SW 1271 (cell line): ENCODE measurements at regions not wholly inside any gene's neighbourhood (a gene's known extent, or its start where the extent isn't known, plus 50 kb on each side); places are given as distances from the start of the nearest gene placed in this dataset.
"Not testable (repeated sequence)": the region's sequence is repeated elsewhere in the genome, so short reads cannot be mapped to it uniquely, and the experiment has no call there.

ENCODE experiments used
- DNase-seq, 2 experiments: peaks; one replicate each; lab custom pipeline; 2025; lab: John Stamatoyannopoulos, UW

DNA sequence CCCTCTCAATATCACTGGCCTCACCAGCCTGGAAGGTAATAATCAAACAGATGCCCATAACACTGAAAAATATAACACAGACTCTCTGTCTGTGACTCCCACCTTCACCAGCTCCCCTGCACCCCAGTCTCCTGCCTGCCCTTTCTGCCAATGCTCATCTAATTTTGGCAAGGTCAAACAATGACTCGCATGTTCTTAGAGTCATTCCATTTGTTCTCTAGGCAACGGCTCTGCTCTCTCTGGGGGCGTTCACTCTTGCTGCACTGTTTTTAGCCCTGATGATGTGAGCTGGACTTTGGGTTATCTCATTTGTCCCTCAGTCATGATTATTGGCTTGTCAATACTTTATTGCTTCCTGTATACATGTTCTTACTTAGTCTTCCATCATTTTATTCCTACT, 691.8 kb downstream of the FLRT2 start:
- no peak for DNase-seq

DNA sequence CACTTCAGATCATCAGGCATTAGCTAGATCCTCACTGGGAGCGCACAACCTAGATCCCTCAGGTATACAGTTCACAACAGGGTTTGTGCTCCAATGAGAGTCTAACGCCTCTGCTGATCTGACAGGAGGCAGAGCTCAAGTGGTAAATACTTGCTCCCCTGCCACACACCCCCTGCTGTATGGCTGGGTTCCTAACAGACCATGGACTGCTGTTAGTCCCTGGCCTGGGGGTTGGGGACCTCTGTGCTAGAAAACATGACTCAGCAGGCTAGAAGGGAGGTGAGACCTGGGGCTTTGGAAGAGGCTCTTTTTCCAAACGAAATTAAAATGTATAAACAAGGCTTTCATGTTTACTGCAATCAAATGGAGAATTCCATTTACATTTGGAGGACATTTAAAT, 691.1 kb downstream of the FLRT2 start:
- DNase-seq, result no peak

DNA sequence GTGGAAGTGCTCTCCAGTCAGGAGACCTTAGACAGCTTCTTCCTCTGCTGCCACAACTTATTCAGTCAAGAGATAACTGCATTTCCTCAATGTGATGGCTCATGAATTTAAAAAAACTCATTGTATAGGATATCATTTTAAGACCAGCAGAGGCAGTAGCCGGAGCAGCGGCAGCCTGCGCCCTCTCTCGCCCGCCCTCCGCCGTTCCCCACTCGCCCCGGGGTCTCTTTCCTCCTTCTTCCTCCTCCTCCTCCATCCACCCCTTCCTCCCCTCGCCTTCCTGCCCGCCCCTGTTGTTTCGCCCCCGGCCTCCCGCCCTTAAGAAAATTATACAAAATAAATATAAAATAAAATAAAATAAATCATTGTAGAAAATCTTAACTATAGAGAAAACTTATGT, 687.6 kb downstream of the FLRT2 start:
- DNase-seq, result no peak

DNA sequence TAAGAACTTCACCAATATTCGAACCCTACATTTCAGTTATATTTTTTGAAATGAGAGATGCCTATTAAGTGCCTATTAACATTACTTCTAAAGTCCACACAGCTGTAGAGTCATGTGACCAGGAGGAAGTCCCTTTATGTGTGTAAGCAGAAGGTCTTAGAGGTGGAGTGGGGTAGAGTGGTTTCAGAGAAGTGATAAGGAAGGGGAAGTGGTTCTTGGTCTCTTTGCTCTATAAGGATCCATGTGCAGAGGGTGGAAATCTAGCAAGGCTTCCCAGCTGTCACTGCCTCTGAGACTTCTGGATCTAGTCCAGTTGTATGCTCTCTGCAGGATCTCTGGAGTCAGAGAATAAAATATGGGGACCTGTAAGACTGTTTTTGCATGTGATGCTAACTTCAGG, 673.9 kb downstream of the FLRT2 start:
- no peak for DNase-seq

DNA sequence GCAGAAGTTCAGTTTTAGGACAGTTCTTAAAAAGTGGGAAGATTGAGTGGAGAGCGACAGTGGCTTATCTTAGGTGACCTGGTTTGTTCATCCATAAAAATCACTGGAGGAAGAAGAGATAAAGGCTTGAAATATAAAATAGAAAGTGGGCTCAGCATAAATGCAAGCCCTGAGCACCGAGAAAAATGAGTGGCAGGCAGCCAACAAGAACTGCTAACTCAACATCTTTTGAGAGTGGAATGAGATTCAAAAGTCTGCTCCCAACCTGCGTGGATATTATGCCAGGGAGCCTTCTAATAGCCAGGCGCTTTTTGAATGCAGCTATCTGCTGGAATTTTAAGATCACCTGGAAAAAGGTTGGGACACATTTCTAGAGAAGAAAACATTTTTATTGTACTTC, 666.5 kb downstream of the FLRT2 start:
- no peak for DNase-seq

DNA sequence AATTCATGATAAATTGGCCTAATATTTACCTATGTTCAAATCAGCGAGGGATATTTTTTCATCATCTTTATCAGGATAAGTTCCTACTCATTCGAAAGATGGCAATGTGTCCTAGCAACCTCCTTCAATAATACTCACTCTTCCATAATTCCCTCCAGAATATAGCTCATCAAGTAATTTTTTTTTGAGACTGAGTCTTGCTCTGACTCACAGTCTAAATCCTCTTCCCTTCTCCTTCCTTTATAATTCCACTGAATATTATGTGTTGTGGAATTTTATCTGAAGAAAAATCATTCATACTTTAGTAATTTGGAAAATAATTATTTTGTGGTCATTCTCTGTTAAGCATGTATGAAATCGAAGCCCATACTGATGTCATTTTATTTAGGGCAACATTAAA, 663.8 kb downstream of the FLRT2 start:
- DNase-seq, result no peak

DNA sequence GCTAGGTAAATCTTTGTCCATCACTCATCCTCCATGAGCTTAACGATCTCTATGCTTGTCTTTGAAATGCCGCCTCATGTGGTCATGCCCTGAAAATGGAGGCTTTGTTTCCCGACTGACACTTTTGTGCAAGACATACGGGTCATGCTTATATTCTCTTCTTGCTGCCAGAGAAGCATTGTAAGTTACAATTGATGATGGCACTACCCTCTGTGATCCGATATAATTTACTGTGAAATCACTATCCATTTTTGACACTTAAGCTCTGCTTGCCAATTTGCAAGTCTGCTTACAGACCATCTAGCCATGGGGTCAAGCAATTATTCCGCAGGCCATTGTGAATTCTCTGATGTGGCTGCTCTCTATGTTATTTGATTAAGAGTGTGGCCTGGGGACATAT, 650.0 kb downstream of the FLRT2 start:
- no peak for DNase-seq

DNA sequence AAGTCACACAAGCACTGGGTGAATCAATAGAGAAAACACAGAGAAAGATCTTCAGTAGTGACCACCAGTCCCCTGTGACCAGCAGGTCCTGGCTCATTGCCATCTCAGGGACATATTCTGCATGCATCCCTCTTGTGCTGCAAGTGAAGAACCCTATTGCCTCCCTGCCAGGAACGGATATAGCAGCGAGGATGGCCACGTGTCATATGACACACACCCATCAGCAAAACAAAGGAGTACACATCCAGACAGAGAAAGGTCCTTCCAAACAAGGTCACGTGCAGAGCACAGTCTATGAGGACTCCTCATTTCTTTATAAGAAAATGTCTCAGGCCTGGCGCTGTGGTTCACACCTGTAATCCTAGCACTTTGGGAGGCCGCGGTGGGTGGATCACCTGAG, 638.4 kb downstream of the FLRT2 start:
- DNase-seq, result no peak

DNA sequence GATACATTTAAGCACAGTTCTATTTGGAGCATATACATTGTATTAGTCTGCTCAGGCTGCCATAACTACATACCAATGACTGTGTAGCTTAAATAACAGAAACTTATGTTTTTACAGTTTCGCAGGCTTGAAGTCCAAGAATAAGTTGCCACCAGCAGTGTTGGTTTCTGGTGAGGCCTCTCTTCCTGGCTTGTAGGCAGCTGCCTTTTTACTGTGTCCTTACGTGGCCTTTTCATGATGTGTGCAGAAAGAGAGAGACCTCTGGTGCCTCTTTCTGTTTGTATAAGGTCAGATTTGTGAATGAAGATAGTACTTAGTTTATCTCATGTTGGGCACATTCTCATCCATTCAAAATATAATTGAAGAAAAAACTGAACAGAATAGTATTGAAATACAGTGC, 636.6 kb downstream of the FLRT2 start:
- no peak for DNase-seq

DNA sequence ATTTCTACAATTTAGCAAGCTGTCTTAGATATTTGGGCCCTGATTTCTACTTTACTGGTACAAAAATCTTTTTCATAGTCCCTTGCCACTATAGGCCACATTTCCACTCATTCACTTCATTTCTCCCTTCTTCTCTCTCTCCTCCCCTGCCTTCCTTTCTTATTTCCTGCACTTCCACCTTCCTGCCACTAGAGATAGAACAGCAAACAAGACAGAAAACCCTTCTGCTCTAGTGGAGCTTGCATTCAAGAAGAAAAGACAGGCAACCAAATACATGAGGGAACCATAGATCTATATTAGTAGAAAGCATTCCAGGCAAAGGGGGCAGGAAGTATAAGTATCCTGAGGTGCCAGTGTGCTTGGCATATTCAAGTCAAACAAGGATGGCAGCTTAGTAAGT, 623.5 kb downstream of the FLRT2 start:
- no peak for DNase-seq

DNA sequence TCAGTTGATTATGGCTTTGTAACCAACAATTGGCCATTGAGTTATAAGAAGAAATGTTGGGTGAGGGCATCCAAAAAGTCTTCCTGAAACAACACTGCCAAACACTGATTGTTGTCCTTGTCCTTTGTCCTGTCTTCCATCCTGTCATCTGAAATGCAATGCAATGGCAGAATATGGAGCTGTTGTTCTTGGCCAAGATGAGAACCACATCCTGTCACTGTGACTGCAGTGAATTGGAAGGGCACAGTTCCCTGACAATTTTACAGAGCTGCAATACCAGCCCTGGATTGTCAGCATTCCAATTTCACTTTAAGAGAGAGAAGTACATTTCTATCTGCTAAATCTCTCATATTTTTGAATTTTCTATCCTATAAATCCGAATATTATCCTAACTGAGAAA, 613.3 kb downstream of the FLRT2 start:
- DNase-seq, result no peak

DNA sequence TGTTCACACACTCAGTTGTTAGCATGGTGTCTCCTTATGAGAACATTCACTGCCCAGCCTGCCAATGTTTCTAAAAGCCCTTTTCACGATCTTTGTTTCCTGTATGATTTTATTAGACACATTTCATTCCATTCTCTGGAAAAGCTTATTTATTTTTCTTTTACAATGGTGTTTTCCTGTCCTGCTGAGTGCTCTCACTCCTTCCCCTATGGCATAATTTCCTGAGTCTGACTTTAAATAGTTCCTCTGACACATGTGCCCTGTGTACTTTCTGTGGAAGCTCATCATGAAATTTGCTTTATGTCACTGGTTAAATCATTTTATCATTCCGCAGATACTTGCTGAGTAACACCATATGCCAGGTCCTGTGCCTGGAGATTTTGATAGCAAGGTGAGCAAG, 612.0 kb downstream of the FLRT2 start:
- no peak for DNase-seq

DNA sequence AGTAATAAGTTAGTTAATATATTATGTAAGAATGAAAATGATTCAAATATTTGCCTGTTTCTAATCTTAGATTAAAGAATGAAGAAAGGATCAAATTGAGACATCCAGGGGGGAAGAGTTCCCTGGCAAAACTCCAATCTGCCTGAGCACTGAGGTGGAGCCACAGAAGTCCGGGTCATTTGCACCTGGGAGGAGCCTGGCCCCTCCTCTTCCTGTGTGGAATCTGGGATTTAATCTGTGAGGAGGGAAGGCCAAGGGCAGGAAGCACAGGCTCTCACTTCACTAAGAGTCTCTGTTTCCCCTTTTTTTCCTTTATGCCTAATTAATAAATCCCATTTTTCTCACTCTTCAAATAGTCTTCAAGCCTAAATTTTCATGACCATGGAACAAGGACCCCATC, 599.5 kb downstream of the FLRT2 start:
- no peak for DNase-seq

DNA sequence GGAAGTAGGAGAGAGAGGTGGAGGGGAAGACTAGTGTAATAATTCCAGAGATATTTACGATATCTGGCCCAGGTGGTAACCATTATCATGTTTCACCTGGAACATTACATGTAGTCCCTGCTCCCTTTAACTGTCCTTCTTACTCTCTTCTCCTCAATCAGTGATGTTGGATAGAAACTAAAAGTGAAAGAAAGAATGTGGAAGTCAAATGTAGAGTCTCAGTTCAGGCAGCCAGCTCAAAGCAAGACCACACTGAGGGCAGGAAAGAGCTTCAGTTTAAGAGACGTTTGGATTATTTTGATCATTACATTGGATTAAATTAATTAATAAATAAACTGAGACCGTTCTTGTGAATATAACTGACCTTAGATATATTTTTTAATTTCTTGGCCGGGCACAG, 594.4 kb downstream of the FLRT2 start:
- DNase-seq, result no peak

DNA sequence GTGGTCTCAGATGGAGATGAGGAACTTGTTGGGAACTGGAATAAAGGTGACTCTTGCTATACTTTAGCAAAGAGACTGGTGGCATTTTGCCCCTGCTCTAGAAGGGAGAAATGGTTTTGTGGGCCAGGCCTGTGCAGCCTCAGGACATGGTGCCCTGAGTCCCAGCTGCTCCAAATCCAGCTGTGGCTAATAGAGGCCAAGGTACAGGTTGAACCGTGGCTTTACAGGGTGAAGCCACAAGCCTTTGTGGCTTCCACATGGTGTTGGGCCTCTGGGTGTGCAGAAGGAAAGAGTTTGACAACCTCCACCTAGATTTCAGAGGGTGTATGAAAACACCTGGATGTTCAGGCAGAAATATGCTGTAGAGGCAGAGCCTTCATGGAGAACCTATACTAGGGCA, 586.0 kb downstream of the FLRT2 start:
- DNase-seq, result no peak

DNA sequence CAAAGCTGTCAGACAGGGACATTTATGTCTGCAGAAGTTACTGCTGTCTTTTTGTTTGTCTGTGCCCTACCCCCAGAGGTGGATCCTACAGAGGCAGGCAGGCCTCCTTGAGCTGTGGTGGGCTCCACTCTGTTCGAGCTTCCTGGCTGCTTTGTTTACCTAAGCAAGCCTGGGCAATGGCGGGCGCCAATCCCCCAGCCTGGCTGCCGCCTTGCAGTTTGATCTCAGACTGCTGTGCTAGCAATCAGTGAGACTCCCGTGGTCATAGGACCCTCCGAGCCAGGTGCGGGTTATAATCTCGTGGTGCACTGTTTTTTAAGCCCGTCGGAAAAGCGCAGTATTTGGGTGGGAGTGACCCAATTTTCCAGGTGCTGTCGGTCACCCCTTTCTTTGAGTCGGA, 580.9 kb downstream of the FLRT2 start:
- DNase-seq, result not testable (repeated sequence)

DNA sequence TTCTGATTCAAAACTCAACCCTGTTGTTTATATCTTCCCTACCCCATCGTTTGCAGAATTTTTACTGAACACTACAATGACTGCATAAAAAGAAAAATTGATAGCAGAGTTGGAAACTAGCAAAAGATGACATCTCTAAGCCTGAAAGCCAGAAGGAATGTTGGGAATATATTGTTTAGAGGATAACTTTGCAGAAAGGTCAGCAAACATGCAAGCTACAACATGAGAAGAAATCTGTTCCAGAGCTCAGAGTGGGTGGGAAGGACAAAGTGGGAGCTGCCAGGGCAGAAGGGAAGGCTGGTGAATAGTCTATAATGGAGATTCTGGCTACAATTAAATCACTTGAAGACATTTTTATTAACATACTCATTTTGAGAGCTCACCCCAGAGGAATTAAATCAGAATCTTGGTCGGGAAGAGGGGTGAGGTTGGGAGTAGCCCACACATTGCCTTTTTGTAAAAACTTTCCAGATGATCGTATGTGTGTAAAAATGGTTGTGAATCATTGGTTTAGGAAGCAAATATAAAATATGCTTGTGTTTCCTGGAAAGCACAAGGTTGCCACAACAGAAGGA, 574.8 kb downstream of the FLRT2 start:
- no peak for DNase-seq

DNA sequence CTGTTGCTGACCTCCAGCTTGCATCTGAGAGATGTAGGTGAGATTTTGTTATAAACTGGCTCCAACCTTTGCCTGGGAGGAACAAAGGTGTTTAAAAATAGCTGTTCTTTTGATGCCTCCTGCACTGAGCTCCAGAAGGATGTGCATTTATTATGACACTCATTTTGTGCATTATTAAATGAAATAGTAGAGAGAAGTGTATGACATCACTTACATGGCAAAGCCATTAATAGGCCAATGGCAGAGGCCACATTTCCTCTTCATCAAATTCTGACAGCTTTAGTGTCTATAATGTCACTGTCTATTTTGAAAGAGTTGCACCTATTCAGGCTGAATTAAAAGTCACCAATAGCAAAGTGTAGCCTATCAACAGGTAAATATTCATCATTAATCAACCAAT, 564.6 kb downstream of the FLRT2 start:
- no peak for DNase-seq

DNA sequence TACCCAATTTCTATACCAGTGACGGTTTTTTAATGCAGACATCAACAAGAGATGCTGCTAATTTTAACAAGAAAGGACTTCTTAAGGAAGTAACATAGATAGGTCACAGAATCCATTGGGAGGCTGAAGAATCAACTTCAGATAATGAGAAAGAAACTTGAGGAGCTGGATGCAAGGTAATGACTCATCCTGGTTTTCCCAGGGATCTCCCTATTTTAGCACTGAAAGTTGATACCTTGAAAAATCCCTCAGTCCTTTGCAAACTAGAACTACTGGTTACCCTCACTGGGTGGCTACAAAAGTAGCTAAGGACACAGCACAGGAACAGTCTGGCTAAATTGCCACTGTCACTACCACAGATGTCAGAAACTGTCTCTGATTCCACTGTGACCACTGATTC, 561.9 kb downstream of the FLRT2 start:
- DNase-seq, result no peak

DNA sequence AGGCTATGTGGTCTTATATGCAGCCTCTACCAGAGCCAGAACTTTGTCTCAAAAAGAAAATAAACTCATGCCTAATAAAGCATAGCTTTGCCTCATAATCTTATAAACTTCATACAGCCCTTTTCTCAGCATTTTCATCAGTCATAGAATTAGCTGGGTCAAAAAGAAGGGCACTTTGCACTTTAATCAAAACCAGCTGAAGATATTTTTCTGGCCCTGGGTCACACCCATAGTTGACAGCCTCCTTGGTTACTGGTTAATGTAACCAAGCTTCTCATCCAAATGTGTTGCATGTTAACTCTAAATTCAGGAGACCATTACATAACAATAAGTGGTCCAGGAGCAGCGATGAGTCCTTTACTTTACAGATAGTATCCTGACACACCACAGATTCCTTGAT, 558.2 kb downstream of the FLRT2 start:
- no peak for DNase-seq

DNA sequence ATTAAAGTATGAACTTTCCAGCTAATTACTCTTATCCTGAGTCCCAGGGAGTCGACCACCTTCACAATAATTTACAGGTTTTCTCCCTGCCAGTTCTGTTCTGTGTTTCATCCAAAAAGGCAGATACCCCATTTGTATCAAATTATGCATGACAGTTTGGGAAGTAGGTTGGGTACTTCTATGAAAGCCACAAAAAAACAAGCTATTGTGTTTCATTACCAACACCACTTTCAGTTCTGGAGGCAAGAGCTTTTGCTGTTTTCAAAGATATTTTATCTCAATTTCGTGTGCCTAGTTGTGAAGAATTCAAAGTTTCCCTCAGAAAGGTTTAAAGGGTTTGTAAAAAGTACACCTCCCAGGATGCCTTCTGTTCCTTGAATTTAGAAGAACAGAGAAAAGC, 557.4 kb downstream of the FLRT2 start:
- no peak for DNase-seq

DNA sequence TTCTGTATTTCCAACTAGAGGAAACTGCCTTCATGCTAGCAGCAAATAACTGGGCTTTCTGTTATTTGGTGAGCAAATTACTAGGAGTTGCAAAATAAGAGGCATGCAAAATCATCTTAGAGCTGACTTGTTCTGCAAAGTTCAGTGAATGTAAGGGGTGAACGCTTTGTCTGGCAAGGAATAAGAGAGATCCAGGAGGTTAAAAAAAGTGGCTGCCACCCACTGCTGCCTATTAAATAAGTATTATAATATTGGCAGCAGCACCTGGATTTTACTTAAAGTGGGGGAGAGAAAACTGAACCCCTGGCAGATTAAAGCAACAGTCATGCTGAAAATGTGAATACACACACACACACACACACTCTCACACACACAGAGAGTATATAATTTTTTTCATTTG, 557.0 kb downstream of the FLRT2 start:
- DNase-seq, result no peak

DNA sequence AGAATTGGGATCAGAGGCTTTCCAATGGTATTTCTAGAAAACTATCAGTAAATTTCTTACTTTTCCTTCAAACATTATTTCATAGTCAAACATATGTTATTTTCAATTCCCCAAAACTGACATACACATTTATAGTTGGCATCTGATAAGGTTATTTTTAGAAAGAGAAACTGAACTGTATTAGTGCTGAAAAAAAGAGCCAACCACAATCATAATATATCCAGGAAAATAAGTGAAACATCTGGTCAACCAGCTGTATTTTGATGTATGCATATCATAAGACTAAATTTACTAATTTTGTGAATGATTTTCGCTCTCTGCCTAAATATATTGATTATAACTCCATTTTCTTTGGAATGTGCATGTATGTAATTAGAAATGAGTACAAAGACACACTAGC, 554.2 kb downstream of the FLRT2 start:
- DNase-seq, result no peak

DNA sequence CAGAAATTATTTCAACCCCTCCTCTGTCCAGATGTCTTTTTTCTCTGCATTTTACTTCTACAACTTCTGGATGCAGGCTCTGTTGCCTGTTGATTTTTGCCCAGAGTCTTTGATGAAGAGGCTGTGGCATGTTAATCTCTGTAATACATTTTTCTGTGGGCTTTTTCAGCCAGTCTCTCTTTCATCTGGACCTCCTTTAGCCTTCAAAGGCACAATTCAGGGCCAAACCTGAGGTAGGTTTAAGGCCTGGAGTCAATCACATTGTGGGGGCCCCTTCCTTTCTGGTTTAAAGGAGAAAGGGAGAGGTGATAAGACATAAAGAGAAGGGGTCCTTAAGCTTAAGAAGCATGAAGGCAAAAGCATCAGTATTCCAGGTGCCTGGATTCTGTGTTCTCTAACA, 553.7 kb downstream of the FLRT2 start:
- DNase-seq, result no peak
